ENCODE measurements at regions not wholly inside any gene's neighbourhood (a gene's known extent, or its start where the extent isn't known, plus 50 kb on each side); places are given as distances from the start of the nearest gene placed in this dataset.

DNA sequence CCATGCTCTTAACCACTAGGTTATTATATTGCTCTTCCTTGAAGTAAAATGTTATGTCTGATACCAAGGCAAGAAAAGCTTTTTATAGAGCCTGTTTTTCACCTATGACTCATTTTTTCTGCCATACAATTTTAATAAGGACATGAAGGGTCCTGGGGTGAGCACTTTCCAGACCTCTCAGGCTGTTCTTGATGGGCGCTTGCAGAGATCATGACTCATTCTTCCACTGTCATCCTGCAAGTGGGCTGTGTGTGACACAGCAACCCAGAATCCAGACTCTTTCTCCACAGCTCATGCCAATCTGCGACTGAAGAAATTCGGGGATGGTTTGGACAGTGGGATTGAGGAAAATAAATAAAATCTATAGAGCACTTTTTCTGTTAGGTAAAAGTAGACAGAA is 506.7 kb upstream of the NBEA start:
- DNase-seq (ENCODE audit: low read depth, low spot score) (peak; percentile 48), FAIRE-seq (peak; percentile 70)
- CTCF ChIA-PET, result interaction anchor here (1.4 kb wide), 1 partner anchor 9 kb away, joined by 3 read pairs; no protein-coding TSS in a partner anchor
- no peak for TF ChIP-seq POLR2A (IDR thresholded peaks at IDR 0.05; ENCODE audit: low read depth, low read length)
- TF ChIP-seq EZH2 (IDR thresholded peaks at IDR 0.05; ENCODE audit: borderline replicate concordance, low read depth, low read length, severe bottlenecking), result no peak
- no peak for TF ChIP-seq GATA2 (IDR thresholded peaks at IDR 0.05; ENCODE audit: insufficient read depth, insufficient read length, low read depth, low read length)
- TF ChIP-seq FOS (IDR thresholded peaks at IDR 0.05; ENCODE audit: borderline replicate concordance, insufficient read depth, low read length), result peak; percentile 55
- TF ChIP-seq, protein P1, sequence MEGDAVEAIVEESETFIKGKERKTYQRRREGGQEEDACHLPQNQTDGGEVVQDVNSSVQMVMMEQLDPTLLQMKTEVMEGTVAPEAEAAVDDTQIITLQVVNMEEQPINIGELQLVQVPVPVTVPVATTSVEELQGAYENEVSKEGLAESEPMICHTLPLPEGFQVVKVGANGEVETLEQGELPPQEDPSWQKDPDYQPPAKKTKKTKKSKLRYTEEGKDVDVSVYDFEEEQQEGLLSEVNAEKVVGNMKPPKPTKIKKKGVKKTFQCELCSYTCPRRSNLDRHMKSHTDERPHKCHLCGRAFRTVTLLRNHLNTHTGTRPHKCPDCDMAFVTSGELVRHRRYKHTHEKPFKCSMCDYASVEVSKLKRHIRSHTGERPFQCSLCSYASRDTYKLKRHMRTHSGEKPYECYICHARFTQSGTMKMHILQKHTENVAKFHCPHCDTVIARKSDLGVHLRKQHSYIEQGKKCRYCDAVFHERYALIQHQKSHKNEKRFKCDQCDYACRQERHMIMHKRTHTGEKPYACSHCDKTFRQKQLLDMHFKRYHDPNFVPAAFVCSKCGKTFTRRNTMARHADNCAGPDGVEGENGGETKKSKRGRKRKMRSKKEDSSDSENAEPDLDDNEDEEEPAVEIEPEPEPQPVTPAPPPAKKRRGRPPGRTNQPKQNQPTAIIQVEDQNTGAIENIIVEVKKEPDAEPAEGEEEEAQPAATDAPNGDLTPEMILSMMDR (IDR thresholded peaks at IDR 0.05; ENCODE audit: extremely low read depth in 1 of 2, insufficient read depth in 1 of 2, low read depth in 1 of 2, low read length in 2 of 2), result no peak
- dilution Hi-C loops (cut with MboI; ENCODE audit: extremely low pct_ligation_motif_present, low sequenced_read_pairs), result no loop called here
- Histone ChIP-seq H3K4me2 (ENCODE audit: insufficient read depth, low read length) (no peak overlapping the region), H3K27me3 (ENCODE audit: control insufficient read depth in 2 of 2, insufficient read depth in 2 of 2, low read length in 2 of 2) (no peaks in the 10 kb centered on the region), H3K4me3 (replicated peaks in 1 of 3; ENCODE audit: insufficient read depth in 1 of 3, low read depth in 1 of 3, low read length in 3 of 3) (no peak overlapping the region), H3K9me1 (replicated peaks; ENCODE audit: control insufficient read depth, extremely low read depth, insufficient read depth, low read length) (no peaks in the 10 kb centered on the region), H3K36me3 (ENCODE audit: control insufficient read depth in 2 of 2, extremely low read depth in 1 of 2, insufficient read depth in 2 of 2, low read length in 2 of 2) (no peaks in the 10 kb centered on the region), H4K20me1 (replicated peaks; ENCODE audit: control insufficient read depth, extremely low read depth, insufficient read depth, low read length) (no peaks in the 10 kb centered on the region), H2AFZ (ENCODE audit: low read depth, low read length) (no peak overlapping the region), H3K9me3 (replicated peaks; ENCODE audit: control insufficient read depth, insufficient read depth, low read length) (no peaks in the 10 kb centered on the region), H3K79me2 (ENCODE audit: control insufficient read depth, insufficient read depth, low read length) (no peaks in the 10 kb centered on the region), H3K4me1 (ENCODE audit: control insufficient read depth, extremely low read depth, insufficient read depth, low read length) (no peaks in the 10 kb centered on the region), H3K9ac (replicated peaks; ENCODE audit: extremely low read depth, insufficient read depth, low read length) (no peak overlapping the region), H3K27ac (ENCODE audit: insufficient read depth, low read depth, low read length) (no peak overlapping the region)
- BruUV-seq (replicated peaks), result no TSS peak
- intact Hi-C loops (cut with micrococcal nuclease), result no loop called here
- POLR2A ChIA-PET, result no interaction called here

GRCh38 chr13:34437873-34438272 is 504.2 kb upstream of the NBEA start:
- Histone ChIP-seq H3K9me3 (replicated peaks; ENCODE audit: control insufficient read depth, insufficient read depth, low read length) (no peaks in the 10 kb centered on the region), H3K4me1 (ENCODE audit: control insufficient read depth, extremely low read depth, insufficient read depth, low read length) (no peaks in the 10 kb centered on the region), H3K4me3 (replicated peaks in 1 of 3; ENCODE audit: insufficient read depth in 1 of 3, low read depth in 1 of 3, low read length in 3 of 3) (no peak overlapping the region), H3K27ac (ENCODE audit: insufficient read depth, low read depth, low read length) (no peak overlapping the region), H2AFZ (ENCODE audit: low read depth, low read length) (no peak overlapping the region), H4K20me1 (replicated peaks; ENCODE audit: control insufficient read depth, extremely low read depth, insufficient read depth, low read length) (no peaks in the 10 kb centered on the region), H3K9ac (replicated peaks; ENCODE audit: extremely low read depth, insufficient read depth, low read length) (no peak overlapping the region), H3K9me1 (replicated peaks; ENCODE audit: control insufficient read depth, extremely low read depth, insufficient read depth, low read length) (no peaks in the 10 kb centered on the region), H3K36me3 (ENCODE audit: control insufficient read depth in 2 of 2, extremely low read depth in 1 of 2, insufficient read depth in 2 of 2, low read length in 2 of 2) (no peaks in the 10 kb centered on the region), H3K4me2 (ENCODE audit: insufficient read depth, low read length) (no peak overlapping the region), H3K27me3 (ENCODE audit: control insufficient read depth in 2 of 2, insufficient read depth in 2 of 2, low read length in 2 of 2) (no peaks in the 10 kb centered on the region), H3K79me2 (ENCODE audit: control insufficient read depth, insufficient read depth, low read length) (no peaks in the 10 kb centered on the region)
- CTCF ChIA-PET, result no interaction called here
- dilution Hi-C loops (cut with MboI; ENCODE audit: extremely low pct_ligation_motif_present, low sequenced_read_pairs) (no loop called here), intact Hi-C loops (cut with micrococcal nuclease) (no loop called here)
- DNase-seq (ENCODE audit: low read depth, low spot score) (no peak), FAIRE-seq (no peak)
- POLR2A ChIA-PET, result no interaction called here
- TF ChIP-seq POLR2AphosphoS5 (IDR thresholded peaks at IDR 0.05; ENCODE audit: insufficient read depth, low read depth, low read length), result no peak
- no peak for TF ChIP-seq POLR2A (IDR thresholded peaks at IDR 0.05; ENCODE audit: low read depth, low read length)
- no peak for TF ChIP-seq EZH2 (IDR thresholded peaks at IDR 0.05; ENCODE audit: borderline replicate concordance, low read depth, low read length, severe bottlenecking)
- no peak for TF ChIP-seq GATA2 (IDR thresholded peaks at IDR 0.05; ENCODE audit: insufficient read depth, insufficient read length, low read depth, low read length)
- TF ChIP-seq FOS (IDR thresholded peaks at IDR 0.05; ENCODE audit: borderline replicate concordance, insufficient read depth, low read length), result no peak
- TF ChIP-seq JUN (IDR thresholded peaks at IDR 0.05; ENCODE audit: borderline replicate concordance, insufficient read depth, insufficient read length, low read depth), result no peak
- no peak for TF ChIP-seq MYC (IDR thresholded peaks at IDR 0.05; ENCODE audit: low read depth, low read length)
- TF ChIP-seq, protein P1 (IDR thresholded peaks at IDR 0.05; ENCODE audit: extremely low read depth in 1 of 2, insufficient read depth in 1 of 2, low read depth in 1 of 2, low read length in 2 of 2), result no peak
- TF ChIP-seq MAX (IDR thresholded peaks at IDR 0.05; ENCODE audit: insufficient read depth, insufficient read length), result no peak
- no TSS peak for BruUV-seq (replicated peaks)
